SK-N-SH (cell line): ENCODE measurements at regions not wholly inside any gene's neighbourhood (a gene's known extent, or its start where the extent isn't known, plus 50 kb on each side); places are given as distances from the start of the nearest gene placed in this dataset.

Experiments used
- CTCF ChIA-PET: fragments of 300-600, 350-600 bp; formaldehyde crosslinking; extraction: SDS; loops from one replicate; lab custom pipeline; 2021; lab: Yijun Ruan, JAX
- POLR2A ChIA-PET: fragments of 350-600 bp; sonication (Branson Sonifier 250); formaldehyde crosslinking; extraction: SDS; loops from one replicate; lab custom pipeline; 2020; ENCODE audit warnings: antibody characterized with exemption, inconsistent platforms; lab: Yijun Ruan, JAX
- DNase-seq: peaks from one replicate; pipeline ENCODE4 v3.0.0; 2012
- H2AFZ ChIP-seq: fragments of 200-600 bp; sonication (generic); 2 replicates; pipeline ENCODE4 v1.8.1; 2016; ENCODE audit warnings: antibody characterized with exemption, mild to moderate bottlenecking, low read depth
- H3F3A ChIP-seq: fragments of 200-600 bp; sonication (generic); replicated peaks from 2 replicates; pipeline ENCODE3; 2016; ENCODE audit warnings: antibody characterized with exemption, mild to moderate bottlenecking; ENCODE audit not compliant: insufficient read depth
- H3K27ac ChIP-seq, 2 experiments: fragments of 200-500 bp in 1 of 2; fragments of 200-600 bp in 1 of 2; sonication (Bioruptor generic) in 1 of 2; sonication (generic), shearing (Covaris generic) in 1 of 2; 2 replicates each; pipeline versions ENCODE4 v1.5.1 to v1.6.1; 2014 to 2016; ENCODE audit warnings: low read depth in 2 of 2, inconsistent platforms in 1 of 2, low read length in 1 of 2, mild to moderate bottlenecking in 1 of 2, mixed read lengths in 1 of 2
- H3K27me3 ChIP-seq: fragments of 200-600 bp; sonication (generic), shearing (Covaris generic); 2 replicates; pipeline ENCODE4 v1.6.1; 2016; ENCODE audit warnings: mixed run types; ENCODE audit not compliant: insufficient read depth
- H3K36me3 ChIP-seq, 2 experiments: fragments of 200-500 bp in 1 of 2; fragments of 200-600 bp in 1 of 2; sonication (Bioruptor generic) in 1 of 2; sonication (generic) in 1 of 2; replicated peaks in 1 of 2; 2 replicates each; pipeline versions ENCODE3 to v1.5.1; 2014 to 2016; ENCODE audit warnings: low read length in 1 of 2, mild to moderate bottlenecking in 1 of 2; ENCODE audit not compliant: insufficient read depth in 2 of 2, control insufficient read depth in 1 of 2
- H3K4me1 ChIP-seq, 2 experiments: fragments of 200-500 bp in 1 of 2; fragments of 200-600 bp in 1 of 2; sonication (Bioruptor generic) in 1 of 2; sonication (generic), shearing (Covaris generic) in 1 of 2; 2 replicates each; pipeline versions ENCODE4 v1.5.1 to v1.6.1; 2014 to 2016; ENCODE audit warnings: low read depth in 1 of 2, low read length in 1 of 2, mixed run types in 1 of 2; ENCODE audit not compliant: insufficient read depth in 2 of 2, control insufficient read depth in 1 of 2
- H3K4me2 ChIP-seq: fragments of 200-600 bp; sonication (generic), shearing (Covaris generic); 2 replicates; pipeline ENCODE4 v1.6.1; 2017; ENCODE audit warnings: mixed run types
- H3K4me3 ChIP-seq, 2 experiments: fragments of 200-500 bp in 1 of 2; fragments of 200-600 bp in 1 of 2; sonication (Bioruptor generic) in 1 of 2; sonication (generic), shearing (Covaris generic) in 1 of 2; 2 replicates each; pipeline versions ENCODE4 v1.5.1 to v1.8.1; 2014 to 2016; ENCODE audit warnings: low read depth in 2 of 2, inconsistent platforms in 1 of 2, low read length in 1 of 2, mild to moderate bottlenecking in 1 of 2, mixed read lengths in 1 of 2, moderate library complexity in 1 of 2
- H3K79me2 ChIP-seq: fragments of 200-600 bp; sonication (generic); 2 replicates; pipeline ENCODE4 v1.8.1; 2017; ENCODE audit warnings: mild to moderate bottlenecking; ENCODE audit not compliant: insufficient read depth
- H3K9ac ChIP-seq: fragments of 200-600 bp; sonication (generic); 2 replicates; pipeline ENCODE4 v1.6.1; 2017; ENCODE audit warnings: mixed run types
- H3K9me2 ChIP-seq: fragments of 200-600 bp; sonication (generic); 2 replicates; pipeline ENCODE4 v1.6.1; 2017; ENCODE audit warnings: mixed run types
- H3K9me3 ChIP-seq: fragments of 200-600 bp; sonication (generic); 2 replicates; pipeline ENCODE4 v1.6.1; 2017; ENCODE audit warnings: mixed run types, mild to moderate bottlenecking, moderate library complexity
- H4K20me1 ChIP-seq: fragments of 200-600 bp; sonication (generic); 2 replicates; pipeline ENCODE4 v1.6.1; 2017; ENCODE audit warnings: mild to moderate bottlenecking, mixed run types; ENCODE audit not compliant: insufficient read depth
- EZH2phosphoT487 ChIP-seq: fragments of 200-600 bp; sonication (generic); IDR thresholded peaks from 2 replicates; pipeline ENCODE4 v1.6.1; 2017; ENCODE audit warnings: low read depth, mixed run types, mild to moderate bottlenecking, antibody characterized with exemption, moderate library complexity, borderline replicate concordance
- FOSL2 ChIP-seq: IDR thresholded peaks from 2 replicates; pipeline ENCODE4 v1.4.0; 2012; ENCODE audit warnings: low read depth, mild to moderate bottlenecking, moderate library complexity, borderline replicate concordance
- FOXJ3 ChIP-seq: sonication (generic); formaldehyde crosslinking; IDR thresholded peaks from 2 replicates; pipeline ENCODE4 v1.5.1; 2020; ENCODE audit warnings: mild to moderate bottlenecking, missing genetic modification reagents
- JUND ChIP-seq: IDR thresholded peaks from 2 replicates; pipeline ENCODE4 v1.4.0; 2012
- MEF2A ChIP-seq: IDR thresholded peaks from 2 replicates; pipeline ENCODE4 v1.4.0; 2012; ENCODE audit warnings: low read depth, borderline replicate concordance
- POLR2AphosphoS5 ChIP-seq: IDR thresholded peaks from 2 replicates; pipeline ENCODE4 v1.6.1; 2012; ENCODE audit warnings: low read depth, low read length
- RCOR1 ChIP-seq: fragments of 150-350 bp; IDR thresholded peaks from 2 replicates; pipeline ENCODE4 v1.6.1; 2017; ENCODE audit warnings: antibody characterized with exemption, low read length
- RFX5 ChIP-seq: IDR thresholded peaks from 2 replicates; pipeline ENCODE4 v1.6.1; 2012; ENCODE audit warnings: mild to moderate bottlenecking, improper control_type of control experiment, low read length
- RXRA ChIP-seq: IDR thresholded peaks from 2 replicates; pipeline ENCODE4 v1.4.0; 2012; ENCODE audit warnings: low read depth, mild to moderate bottlenecking, borderline replicate concordance
- SMC3 ChIP-seq: IDR thresholded peaks from 2 replicates; pipeline ENCODE4 v1.6.1; 2012; ENCODE audit warnings: low read depth, low read length, improper control_type of control experiment
- TAF1 ChIP-seq: IDR thresholded peaks from 2 replicates; pipeline ENCODE4 v1.6.1; 2012; ENCODE audit warnings: low read depth, mild to moderate bottlenecking, low read length, moderate library complexity, borderline replicate concordance
- TEAD4 ChIP-seq: IDR thresholded peaks from 2 replicates; pipeline ENCODE4 v1.4.0; 2012; ENCODE audit warnings: mild to moderate bottlenecking, borderline replicate concordance; ENCODE audit not compliant: insufficient read depth
- YY1 ChIP-seq: IDR thresholded peaks from 2 replicates; pipeline ENCODE4 v1.4.0; 2012; ENCODE audit warnings: low read depth, mild to moderate bottlenecking
- WGBS: methylation state at CpG from one replicate; pipeline ENCODE4 v1.1.6; 2017; ENCODE audit warnings: low lambda C conversion rate; 5-methylcytosine and 5-hydroxymethylcytosine counted together
- TF ChIP-seq, protein P1 (sequence below): IDR thresholded peaks from 2 replicates; pipeline ENCODE4 v1.4.0; 2012; ENCODE audit warnings: low read depth
- TF ChIP-seq, protein P2 (sequence below): IDR thresholded peaks from 2 replicates; pipeline ENCODE4; 2012

DNA sequence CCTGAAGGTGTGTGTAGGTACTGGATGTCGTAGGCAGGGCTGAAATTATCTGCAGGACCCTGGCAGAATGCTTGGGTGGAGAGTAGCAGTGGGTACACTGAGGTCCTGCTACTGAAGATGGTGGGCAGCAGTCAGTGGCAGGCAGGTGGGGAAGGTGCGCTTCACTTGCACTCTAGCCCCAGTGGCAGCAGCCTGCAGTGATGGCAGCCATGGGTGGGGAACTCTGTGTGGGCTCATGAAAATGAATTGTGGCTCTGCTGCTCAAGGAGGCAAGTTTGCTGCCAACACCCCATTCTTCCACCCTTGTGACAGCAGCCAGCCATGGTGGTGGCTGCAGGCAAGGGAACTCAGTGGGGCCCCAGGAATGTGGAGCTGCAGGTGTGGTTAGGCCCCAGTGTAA, 1242.7 kb upstream of the MIR17HG start:
- Histone ChIP-seq H3K4me3 (no peak overlapping the region), H4K20me1 (no peaks in the 10 kb centered on the region), H3K27me3 (no peaks in the 10 kb centered on the region), H3F3A (peaks cover 10% of the 10 kb centered on the region), H3K9me3 (no peaks in the 10 kb centered on the region), H3K4me2 (peak overlapping the region; percentile 72; the same call in 1 of the 2 replicates), H3K79me2 (no peaks in the 10 kb centered on the region), H3K9ac (no peak overlapping the region), H3K9me2 (no peaks in the 10 kb centered on the region), H3K4me1 (peaks cover 0 to 10% of the 10 kb centered on the region in 2 experiments; a peak in 3 of 4 replicates), H3K36me3 (no peaks in the 10 kb centered on the region), H3K27ac (no peak overlapping the region), H2AFZ (no peak overlapping the region)
- no peak for DNase-seq
- ChIA-PET POLR2A (no interaction called here), CTCF (no interaction called here)
- WGBS: 83% methylated on average over 1 of the region's 2 CpGs
- TF ChIP-seq RFX5 (no peak), MEF2A (no peak), RXRA (no peak), EZH2phosphoT487 (no peak), YY1 (no peak), POLR2AphosphoS5 (no peak), RCOR1 (no peak), TAF1 (no peak), TEAD4 (no peak), FOXJ3 (CRISPR knock-in tag) (no peak)
- TF ChIP-seq, protein P1, sequence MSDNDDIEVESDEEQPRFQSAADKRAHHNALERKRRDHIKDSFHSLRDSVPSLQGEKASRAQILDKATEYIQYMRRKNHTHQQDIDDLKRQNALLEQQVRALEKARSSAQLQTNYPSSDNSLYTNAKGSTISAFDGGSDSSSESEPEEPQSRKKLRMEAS: no peak

DNA sequence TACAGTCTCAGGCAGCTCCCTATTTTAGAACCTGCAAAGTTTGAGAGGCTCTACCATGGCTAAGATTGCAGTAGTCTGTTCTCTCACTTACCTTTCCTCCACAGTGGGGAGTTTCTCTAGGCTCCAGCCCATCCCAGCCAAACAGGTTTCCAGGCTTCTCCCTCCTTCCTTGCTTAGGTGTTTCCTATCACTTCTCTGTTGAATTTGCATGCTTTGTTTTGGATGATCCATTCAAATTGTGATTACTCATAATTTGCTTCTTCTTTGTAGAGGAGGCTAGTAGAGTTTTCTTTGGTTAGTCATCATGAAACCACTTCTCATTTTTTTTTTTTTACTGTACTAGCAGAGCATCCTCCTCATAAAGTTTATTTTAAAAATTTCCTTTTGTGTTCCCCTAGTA, 1242.2 kb upstream of the MIR17HG start:
- Histone ChIP-seq H3K9me2 (no peaks in the 10 kb centered on the region), H3K27ac (peak overlapping the region in 1 of 2 experiments; percentile 78; a peak in 3 of 4 replicates), H3K79me2 (no peaks in the 10 kb centered on the region), H3K9ac (no peak overlapping the region), H3F3A (peaks cover 10% of the 10 kb centered on the region), H3K9me3 (no peaks in the 10 kb centered on the region), H3K27me3 (no peaks in the 10 kb centered on the region), H3K36me3 (no peaks in the 10 kb centered on the region), H4K20me1 (no peaks in the 10 kb centered on the region), H2AFZ (peak overlapping the region; percentile 81), H3K4me1 (peaks cover 0 to 10% of the 10 kb centered on the region in 2 experiments; a peak in 3 of 4 replicates), H3K4me3 (no peak overlapping the region), H3K4me2 (peak overlapping the region; percentile 72)
- ChIA-PET POLR2A (no interaction called here), CTCF (no interaction called here)
- no peak for DNase-seq
- TF ChIP-seq, protein P2, sequence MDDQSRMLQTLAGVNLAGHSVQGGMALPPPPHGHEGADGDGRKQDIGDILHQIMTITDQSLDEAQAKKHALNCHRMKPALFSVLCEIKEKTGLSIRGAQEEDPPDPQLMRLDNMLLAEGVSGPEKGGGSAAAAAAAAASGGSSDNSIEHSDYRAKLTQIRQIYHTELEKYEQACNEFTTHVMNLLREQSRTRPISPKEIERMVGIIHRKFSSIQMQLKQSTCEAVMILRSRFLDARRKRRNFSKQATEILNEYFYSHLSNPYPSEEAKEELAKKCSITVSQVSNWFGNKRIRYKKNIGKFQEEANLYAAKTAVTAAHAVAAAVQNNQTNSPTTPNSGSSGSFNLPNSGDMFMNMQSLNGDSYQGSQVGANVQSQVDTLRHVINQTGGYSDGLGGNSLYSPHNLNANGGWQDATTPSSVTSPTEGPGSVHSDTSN: no peak
- TF ChIP-seq FOSL2 (peak; percentile 20; the same call in 1 of the 2 replicates), SMC3 (no peak), JUND (peak; percentile 35; the same call in 1 of the 2 replicates)
